Lung (tissue), 11 donors: ENCODE measurements at regions not wholly inside any gene's neighbourhood (a gene's known extent, or its start where the extent isn't known, plus 50 kb on each side); places are given as distances from the start of the nearest gene placed in this dataset.

ENCODE experiments used
- ATAC-seq: fragments of 200-7000 bp; cut with Tn5 transposase; one replicate; pipeline ENCODE4 v1.9.1; 2020; ENCODE audit warnings: moderate number of reproducible peaks; ENCODE audit not compliant: insufficient read depth, low FRiP score
- DNase-seq, 3 donors: peaks; one replicate each; pipeline ENCODE4 v3.0.0-alpha.2; 2013 to 2017
- H3K27ac ChIP-seq, 2 donors: one replicate each; pipeline ENCODE4 v1.5.1; 2013; ENCODE audit warnings: mild to moderate bottlenecking in 2 of 2, moderate library complexity in 2 of 2, control low read depth in 1 of 2, inconsistent platforms in 1 of 2, low read depth in 1 of 2, low read length in 1 of 2
- H3K27me3 ChIP-seq, 3 donors: one replicate each; pipeline ENCODE4 v1.5.1; 2013; ENCODE audit warnings: low read length in 2 of 3; ENCODE audit not compliant: control insufficient read depth in 3 of 3, insufficient read depth in 3 of 3
- H3K36me3 ChIP-seq, 4 donors: one replicate each; pipeline ENCODE4 v1.5.1; 2013; ENCODE audit warnings: low read length in 4 of 4, mild to moderate bottlenecking in 1 of 4, moderate library complexity in 1 of 4; ENCODE audit not compliant: control insufficient read depth in 4 of 4, insufficient read depth in 4 of 4
- H3K4me1 ChIP-seq, 5 donors: one replicate each; pipeline ENCODE4 v1.5.1; 2013; ENCODE audit warnings: low read length in 5 of 5, mild to moderate bottlenecking in 2 of 5, moderate library complexity in 1 of 5; ENCODE audit not compliant: control insufficient read depth in 5 of 5, insufficient read depth in 5 of 5
- H3K4me3 ChIP-seq: one replicate; pipeline ENCODE4 v1.5.1; 2013; ENCODE audit warnings: mild to moderate bottlenecking, control low read depth, moderate library complexity
- H3K9ac ChIP-seq, 2 donors: one replicate each; pipeline ENCODE4 v1.5.1; 2013; ENCODE audit warnings: low read length in 2 of 2, control low read depth in 1 of 2; ENCODE audit not compliant: insufficient read depth in 1 of 2
- H3K9me3 ChIP-seq, 4 donors: one replicate each; pipeline ENCODE4 v1.5.1; 2013; ENCODE audit warnings: low read length in 3 of 4, mild to moderate bottlenecking in 1 of 4, moderate library complexity in 1 of 4; ENCODE audit not compliant: control insufficient read depth in 4 of 4, insufficient read depth in 3 of 4
- CTCF ChIP-seq: IDR thresholded peaks from 2 replicates; pipeline ENCODE4 v1.5.1; 2012; ENCODE audit warnings: mild to moderate bottlenecking; ENCODE audit errors: control extremely low read depth, extremely low read depth
- WGBS, 2 donors: extraction: QIAGEN DNeasy Blood & Tissue Kit; methylation state at CpG; one replicate each; pipeline ENCODE4 v1.1.7; 2013; 5-methylcytosine and 5-hydroxymethylcytosine counted together
- donor health status: control.
- donor health status: control.
- donor health status: Bipolar disorder and iron deficiency.
- donor health status: healthy.
- donor health status: DM: yes; HTN: yes; CAD: no.

DNA sequence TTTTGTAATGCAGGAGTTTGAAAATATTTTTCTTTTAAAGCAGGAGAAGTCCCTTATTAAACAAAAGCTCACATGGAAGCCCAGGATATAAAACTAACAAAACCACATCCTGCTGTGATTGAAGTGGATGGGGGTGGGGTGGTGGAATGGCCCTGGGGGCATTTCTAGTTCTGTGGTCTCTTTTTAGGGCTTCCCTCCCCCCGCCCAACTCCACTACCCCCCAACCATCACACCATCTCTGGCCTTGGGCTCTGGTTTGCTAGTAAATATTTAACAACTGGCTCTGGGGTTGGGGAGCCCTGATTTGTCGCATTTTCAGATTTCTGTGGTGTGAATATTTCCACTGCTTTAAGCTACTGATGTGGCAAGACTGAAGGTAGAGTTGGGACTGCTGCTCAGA, 279.6 kb upstream of the PLET1 start:
- no peak overlapping the region for H3K27ac ChIP-seq
- 81 to 85% methylated on average over 2 of the region's 2 CpGs for WGBS, 2 donors
- H3K9me3 ChIP-seq = peaks cover 0 to 5% (median 0%) of the 10 kb centered on the region in 4 donors

GRCh38 chr11:112541140-112542046, 280.7 kb upstream of the PLET1 start:
- Histone ChIP-seq H3K9me3 (peaks cover 0 to 5% (median 0%) of the 10 kb centered on the region in 4 donors), H3K4me1 (peaks cover 0 to 15% (median 3%) of the 10 kb centered on the region in 5 donors), H3K9ac (no peak overlapping the region), H3K27ac (no peak overlapping the region), H3K27me3 (no peaks in the 10 kb centered on the region), H3K36me3 (no peaks in the 10 kb centered on the region), H3K4me3 (no peak overlapping the region)
- 80 to 87% methylated on average over 3 of the region's 3 CpGs for WGBS, 2 donors
- DNase-seq = no peak
- no peak for ATAC-seq
- TF ChIP-seq CTCF = no peak

More for the DNA sequence above, 279.6 kb upstream of the PLET1 start:
- peaks cover 0 to 5% (median 0%) of the 10 kb centered on the region in 3 donors for H3K27me3 ChIP-seq
- no peak overlapping the region for H3K4me3 ChIP-seq
- H3K36me3 ChIP-seq = no peaks in the 10 kb centered on the region
- H3K9ac ChIP-seq = no peak overlapping the region
- no peak for TF ChIP-seq CTCF
- peaks cover 0 to 15% (median 3%) of the 10 kb centered on the region in 5 donors for H3K4me1 ChIP-seq
- no peak for ATAC-seq
- DNase-seq = peak in 1 of 3 donors; percentile 23

GRCh38 chr11:112542479-112542878, 281.8 kb upstream of the PLET1 start:
- no peak for DNase-seq
- Histone ChIP-seq H3K4me3 (no peak overlapping the region), H3K4me1 (peaks cover 0 to 15% (median 3%) of the 10 kb centered on the region in 5 donors), H3K9me3 (peaks cover 0 to 5% (median 0%) of the 10 kb centered on the region in 4 donors), H3K9ac (no peak overlapping the region), H3K27me3 (no peaks in the 10 kb centered on the region), H3K36me3 (no peaks in the 10 kb centered on the region), H3K27ac (no peak overlapping the region)
- no peak for ATAC-seq
- no peak for TF ChIP-seq CTCF
- WGBS, 2 donors = 81 to 91% methylated on average over 1 of the region's 1 CpG
